GM19397 (cell line): ENCODE measurements at regions not wholly inside any gene's neighbourhood (a gene's known extent, or its start where the extent isn't known, plus 50 kb on each side); places are given as distances from the start of the nearest gene placed in this dataset.
"Not testable (repeated sequence)": the region's sequence is repeated elsewhere in the genome, so short reads cannot be mapped to it uniquely, and the experiment has no call there.

ENCODE experiments used
- ATAC-seq: cut with Tn5 transposase; IDR thresholded peaks from one replicate; pipeline ENCODE4 v1.9.1; 2021; ENCODE audit warnings: mild to moderate bottlenecking, moderate library complexity; ENCODE audit not compliant: unreplicated experiment

DNA sequence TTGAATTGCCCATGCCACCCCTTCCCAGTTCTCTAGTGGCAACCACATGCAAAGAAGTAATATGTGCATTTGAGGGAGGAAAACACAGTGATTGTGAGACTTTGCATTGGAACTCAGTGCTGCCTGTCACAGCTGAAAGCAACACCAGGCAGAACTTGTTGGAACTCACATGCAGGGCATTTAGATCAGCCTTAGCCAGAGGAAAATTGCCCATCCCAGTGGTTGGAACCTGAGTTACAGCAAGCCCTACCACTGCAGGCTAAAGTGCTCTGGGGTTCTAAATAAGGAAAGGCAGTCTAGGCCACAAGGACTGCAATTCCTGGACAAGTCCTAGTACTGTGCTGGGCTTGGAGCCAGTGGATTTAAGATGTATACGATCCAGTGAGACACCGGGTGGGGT lies 245.3 kb upstream of the UFL1 start:
- ATAC-seq = no peak

DNA sequence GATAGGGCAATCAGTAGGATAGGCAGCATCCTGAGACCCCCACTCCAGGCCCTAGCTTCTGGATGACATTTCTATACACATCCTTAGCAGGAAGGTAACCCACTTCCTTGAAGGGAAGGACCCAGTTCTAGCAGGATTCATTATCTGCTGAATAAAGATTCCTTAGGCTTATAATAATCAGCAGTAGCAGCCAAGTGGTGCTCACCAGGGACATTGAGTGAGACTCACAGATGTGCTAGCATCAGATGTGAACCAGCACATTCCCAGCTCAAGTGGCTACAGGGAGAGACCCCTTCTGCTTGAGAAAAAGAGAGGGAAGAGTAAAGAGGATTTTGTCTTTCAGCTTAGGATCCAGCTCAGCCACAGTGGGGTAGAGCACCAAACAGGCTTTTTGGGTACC lies 244.8 kb upstream of the UFL1 start:
- ATAC-seq = no peak

DNA sequence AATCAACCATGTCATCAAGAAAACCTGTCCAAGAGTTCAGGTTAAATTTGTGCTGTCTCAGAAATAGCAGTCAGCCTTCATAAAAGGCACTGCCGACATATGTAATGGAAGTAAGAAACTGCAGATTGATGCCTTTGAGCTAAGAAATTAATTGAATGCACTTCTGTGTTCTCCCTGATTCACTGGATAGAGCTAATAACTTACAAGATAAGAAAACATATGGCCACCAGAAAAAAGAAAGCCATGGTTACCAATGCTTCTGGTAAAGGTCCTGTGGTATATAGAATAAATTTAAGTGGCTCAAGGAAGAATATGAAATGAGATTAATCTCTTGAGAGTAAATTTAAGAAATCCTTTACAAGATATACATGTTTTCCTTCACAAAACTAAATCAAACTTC lies 242.5 kb upstream of the UFL1 start:
- no peak for ATAC-seq

- ATAC-seq = no peak
Measured at GRCh38 chr6:96286503-96286902, 235.1 kb upstream of the UFL1 start.

DNA sequence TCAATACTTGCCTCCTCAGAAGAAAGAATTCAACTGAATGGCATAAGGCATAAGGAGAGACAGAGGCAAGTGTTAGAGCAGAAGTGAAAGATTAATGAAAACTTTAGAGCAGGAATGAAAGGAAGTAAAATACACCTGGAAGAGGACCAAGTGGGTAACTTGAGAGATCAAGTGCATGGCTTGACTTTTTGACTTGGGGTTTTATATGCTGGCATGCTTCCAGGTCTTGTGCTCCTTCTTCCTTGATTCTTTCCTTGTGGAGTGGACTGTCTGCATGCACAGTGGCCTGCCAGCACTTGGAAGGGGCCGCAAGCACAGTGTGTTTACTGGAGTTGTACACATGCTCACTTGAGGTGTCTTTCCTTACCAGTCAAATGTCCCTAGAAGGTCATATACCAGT lies 222.1 kb upstream of the UFL1 start:
- no peak for ATAC-seq

DNA sequence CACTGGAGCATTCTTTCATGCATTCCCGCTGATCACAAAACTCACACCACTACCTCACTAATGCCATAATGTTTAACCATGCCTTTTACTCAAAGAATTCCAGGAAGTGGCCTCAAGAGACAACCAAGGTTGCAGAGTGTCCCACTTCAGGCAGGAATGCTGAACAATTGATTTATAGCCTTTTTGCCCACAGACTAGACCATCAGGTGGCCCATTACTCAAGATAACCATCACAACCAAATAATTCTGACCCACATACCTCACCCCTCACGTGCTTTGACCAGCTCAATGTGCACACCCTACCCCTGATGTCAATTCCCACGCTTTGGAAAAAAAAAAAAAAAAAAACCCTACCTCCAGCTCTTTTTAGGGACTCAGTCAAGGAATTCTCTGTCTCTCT lies 220.6 kb upstream of the UFL1 start:
- no peak for ATAC-seq

DNA sequence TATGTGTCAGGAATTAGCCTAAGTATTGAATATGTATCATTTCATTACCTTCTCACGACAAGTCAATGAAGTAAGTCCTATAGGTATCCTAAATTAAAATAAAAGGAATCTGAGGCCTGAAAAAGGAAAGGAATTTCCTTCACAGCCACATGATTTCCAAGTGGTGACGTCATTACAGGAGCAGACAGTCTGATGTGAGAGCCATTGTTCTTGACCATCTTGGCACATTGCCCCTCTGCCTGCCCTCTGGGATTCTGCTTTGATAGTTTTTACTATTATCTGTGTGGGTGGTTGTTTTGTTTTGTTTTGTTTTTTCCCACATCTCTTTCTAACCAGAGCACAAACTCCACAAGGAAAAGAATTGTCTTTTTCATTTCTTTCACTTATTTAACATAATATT lies 219.8 kb upstream of the UFL1 start:
- ATAC-seq = no peak

- no peak for ATAC-seq
Measured at GRCh38 chr6:96302991-96303390, 218.6 kb upstream of the UFL1 start.

- peak; percentile 77 for ATAC-seq
Measured at GRCh38 chr6:96304997-96305396, 216.6 kb upstream of the UFL1 start.

- ATAC-seq = no peak
Measured at GRCh38 chr6:96330884-96331283, 190.7 kb upstream of the UFL1 start.

GRCh38 chr6:96340164-96340563 lies 181.4 kb upstream of the UFL1 start:
- no peak for ATAC-seq

DNA sequence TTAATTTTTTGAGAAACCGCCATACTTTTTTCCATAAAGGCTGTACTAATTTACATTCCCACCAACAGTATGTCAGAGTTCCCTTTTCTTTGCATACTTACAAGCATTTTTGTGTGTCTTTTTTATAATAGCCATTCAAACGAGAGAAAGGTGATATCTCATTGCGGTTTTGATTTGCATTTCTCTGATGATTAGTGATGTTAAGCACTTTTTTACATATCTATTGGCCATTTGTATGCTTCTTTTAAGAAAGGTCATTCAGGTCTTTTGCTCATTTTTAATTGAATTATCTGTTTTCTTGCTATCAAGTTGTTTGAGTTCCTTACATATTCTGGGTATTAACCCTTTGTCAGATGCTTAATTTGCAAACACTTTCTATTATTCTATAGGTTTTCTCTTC lies 176.1 kb upstream of the UFL1 start:
- ATAC-seq = no peak

GRCh38 chr6:96381246-96381645 lies 140.4 kb upstream of the UFL1 start:
- no peak for ATAC-seq

DNA sequence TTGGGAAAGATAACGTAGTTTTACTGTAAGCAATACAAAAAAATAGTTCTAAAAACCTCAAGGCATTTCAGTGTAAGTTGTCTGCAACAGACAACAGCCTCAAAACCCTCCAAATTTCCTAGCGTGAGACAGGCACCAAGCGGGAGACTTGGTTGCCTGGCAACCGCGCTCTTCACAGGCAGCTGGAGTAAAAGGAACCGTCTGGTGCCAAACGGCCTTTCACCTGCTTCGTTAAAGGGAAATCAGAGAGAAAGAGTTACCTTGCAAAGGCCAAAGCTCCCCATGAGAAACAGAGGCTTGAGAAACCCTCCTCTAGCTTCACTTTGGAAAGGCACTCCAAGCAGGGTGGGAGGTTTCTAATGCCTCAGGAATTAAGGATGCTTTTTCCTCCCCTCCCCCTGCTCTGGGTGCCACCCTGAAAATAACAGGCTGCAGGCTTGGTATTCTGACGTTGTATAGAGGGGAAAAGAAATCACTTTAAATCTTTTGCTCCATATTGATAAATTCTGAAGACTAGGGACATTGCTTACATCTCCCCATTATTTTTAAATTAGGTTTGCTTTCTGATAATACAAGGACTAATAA lies 129.7 kb upstream of the UFL1 start:
- peak; percentile 59 for ATAC-seq

GRCh38 chr6:96394727-96395126 lies 126.9 kb upstream of the UFL1 start:
- no peak for ATAC-seq

DNA sequence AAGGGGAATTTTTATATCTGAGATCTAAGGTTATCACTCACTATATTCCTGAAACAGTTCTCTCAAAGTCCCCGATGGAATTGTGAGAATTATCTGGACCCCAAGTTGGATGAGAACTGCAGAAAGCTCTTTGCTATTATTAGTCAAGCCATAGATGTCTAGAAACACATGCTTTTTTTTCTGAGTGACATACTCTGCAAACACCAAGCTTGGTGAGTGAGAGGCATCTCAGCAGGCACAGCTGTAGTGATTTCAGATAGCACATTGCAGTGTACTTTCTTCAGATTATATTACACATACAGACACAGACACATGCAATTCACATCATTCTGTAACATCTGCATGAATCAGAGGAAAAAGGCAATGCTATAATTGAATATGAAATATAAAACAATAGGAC lies 111.1 kb upstream of the UFL1 start:
- ATAC-seq = no peak

DNA sequence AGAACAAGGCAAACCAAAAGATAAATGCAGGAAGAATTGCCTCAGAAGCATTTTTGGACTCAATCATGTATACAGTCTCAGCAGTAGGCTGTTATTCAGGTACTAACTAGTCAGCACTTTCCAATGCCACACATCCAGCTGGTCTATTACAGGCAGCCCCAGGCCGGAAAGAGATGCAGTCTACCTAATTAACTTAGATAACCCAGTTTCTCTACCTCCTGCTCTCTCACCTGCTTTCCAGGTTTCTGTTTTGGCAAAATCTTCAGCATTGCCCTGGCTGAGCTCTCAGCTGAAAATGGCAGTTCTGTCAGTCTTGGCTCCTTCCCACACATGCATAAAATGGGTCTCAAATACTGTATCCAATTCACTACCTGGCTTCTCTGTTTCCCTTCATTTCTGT lies 101.3 kb upstream of the UFL1 start:
- no peak for ATAC-seq

GRCh38 chr6:96433950-96434349 lies 87.7 kb upstream of the UFL1 start:
- no peak for ATAC-seq

DNA sequence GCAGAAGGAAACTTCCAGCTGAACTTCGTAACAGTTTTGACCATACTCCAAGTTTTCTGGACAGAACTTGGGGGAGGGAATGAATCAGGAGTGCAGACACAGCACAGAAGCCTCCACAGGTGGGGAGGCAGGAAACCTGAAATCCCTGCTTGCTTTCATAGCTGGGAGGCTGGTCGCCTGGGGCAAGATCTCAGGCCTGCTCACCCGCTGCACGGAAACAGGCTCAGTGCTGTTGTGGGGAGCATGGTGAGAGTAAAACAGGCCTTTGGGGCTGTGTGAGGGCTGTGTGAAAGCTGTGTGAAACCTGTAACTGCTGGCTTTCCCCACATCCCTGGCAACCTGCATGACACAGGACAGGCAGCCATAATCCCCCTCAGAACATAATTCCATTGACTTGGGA lies 85.2 kb upstream of the UFL1 start:
- ATAC-seq = no peak

DNA sequence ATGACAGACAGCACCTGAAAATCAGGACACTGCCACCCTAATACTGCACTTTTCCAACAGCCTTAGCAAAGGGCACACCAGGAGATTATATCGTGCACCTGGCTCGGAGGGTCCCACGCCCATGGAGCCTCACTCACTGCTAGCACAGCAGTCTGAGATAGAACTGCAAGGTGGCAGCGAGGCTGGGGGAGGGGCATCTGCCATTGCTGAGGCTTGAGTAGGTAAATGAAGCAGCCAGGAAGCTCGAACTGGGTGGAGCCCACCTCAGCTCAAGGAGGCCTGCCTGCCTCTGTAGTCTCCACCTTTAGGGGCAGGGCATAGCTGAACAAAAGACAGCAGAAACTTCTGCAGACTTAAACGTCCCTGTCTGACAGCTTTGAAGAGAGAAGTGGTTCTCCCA lies 84.4 kb upstream of the UFL1 start:
- ATAC-seq = not testable (repeated sequence)

DNA sequence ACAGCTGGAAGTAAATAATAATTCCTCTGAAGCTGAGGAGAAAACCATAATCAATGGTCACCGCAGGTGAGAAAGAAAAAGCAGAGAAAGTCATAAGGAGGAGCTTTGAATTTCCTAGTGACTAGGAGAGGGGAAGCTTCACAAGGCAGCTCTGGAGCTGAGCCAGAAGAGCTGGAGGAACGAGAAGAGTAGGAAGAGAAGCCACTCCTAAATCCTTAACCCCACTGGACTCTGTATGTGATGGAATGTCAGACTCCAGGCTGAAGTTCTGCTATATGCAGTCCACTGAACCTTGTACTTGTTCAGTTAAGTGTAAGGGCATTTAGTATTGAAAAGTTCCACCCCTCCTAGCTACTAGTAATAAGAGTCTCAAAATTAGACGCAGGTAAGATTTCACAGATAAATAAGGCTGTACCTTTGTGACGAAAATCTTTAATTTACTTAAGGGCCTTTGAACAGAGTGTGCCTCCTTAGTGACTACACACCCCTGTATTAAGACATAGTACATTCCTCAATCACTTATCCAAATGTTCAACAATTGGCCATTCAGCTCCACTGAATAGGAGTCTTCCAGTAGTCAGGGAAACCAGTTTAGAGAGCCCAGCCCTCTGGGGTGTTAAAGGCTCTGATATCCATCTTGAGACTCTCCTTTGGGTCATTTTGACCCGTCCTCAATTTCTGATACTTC lies 71.4 kb upstream of the UFL1 start:
- no peak for ATAC-seq

DNA sequence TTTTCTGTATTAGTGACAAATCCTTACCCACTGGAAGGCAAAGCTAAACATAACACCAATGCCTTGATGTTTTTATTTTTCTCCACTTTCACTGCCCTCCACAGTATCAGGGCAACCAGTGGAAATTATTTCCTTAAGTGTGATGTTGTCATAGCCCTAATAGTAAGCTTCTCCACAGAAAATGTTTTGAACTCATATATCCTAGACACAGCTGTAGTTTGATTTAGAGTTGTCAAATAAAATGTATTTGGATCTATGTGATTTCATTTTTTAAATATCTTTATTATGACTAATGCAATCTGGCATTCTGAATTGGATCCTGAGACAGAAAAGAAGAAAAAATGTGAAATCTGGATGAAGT lies 70.9 kb upstream of the UFL1 start:
- no peak for ATAC-seq

- ATAC-seq = no peak
Measured at GRCh38 chr6:96458771-96459170, 62.8 kb upstream of the UFL1 start.
